Colon (tissue), 2 donors: ENCODE measurements at regions not wholly inside any gene's neighbourhood (a gene's known extent, or its start where the extent isn't known, plus 50 kb on each side); places are given as distances from the start of the nearest gene placed in this dataset.

ENCODE experiments used
- FAIRE-seq: peaks from 2 replicates; lab custom pipeline; 2012; peaks lifted over from hg19 to GRCh38; lab: Jason Lieb, UNC
- donor health status: control.
- donor health status: control.

GRCh38 chr5:162324328-162324727, 256.8 kb downstream of the GABRG2 start:
- FAIRE-seq = no peak

DNA sequence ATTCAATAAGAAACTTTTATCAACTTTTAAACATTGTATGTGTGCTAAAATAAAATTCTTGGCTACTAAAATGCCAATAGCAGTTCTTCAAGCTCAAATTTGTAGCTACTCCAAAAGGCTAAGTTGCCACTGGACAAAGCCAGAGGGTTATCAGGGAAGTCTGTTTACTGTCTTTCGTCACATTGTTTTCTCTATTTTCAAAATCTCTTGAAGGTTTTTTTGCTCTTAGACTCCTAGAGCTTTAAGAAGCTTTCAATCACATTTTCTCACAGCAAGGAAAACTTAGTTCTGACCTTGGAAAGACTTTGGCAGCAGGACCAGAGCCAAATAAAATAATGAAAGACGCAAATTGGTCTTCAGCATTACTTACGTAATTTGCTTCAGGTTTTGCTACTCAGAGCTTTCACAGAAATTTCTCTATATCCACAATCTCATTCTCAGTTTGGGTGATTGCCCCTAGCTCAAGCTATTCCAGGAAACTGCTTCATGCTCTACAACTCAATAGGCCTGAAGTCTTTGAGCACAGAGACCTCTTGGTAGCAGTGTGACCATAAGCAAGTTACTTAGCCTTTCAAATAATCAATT, 257.7 kb downstream of the GABRG2 start:
- FAIRE-seq = no peak

DNA sequence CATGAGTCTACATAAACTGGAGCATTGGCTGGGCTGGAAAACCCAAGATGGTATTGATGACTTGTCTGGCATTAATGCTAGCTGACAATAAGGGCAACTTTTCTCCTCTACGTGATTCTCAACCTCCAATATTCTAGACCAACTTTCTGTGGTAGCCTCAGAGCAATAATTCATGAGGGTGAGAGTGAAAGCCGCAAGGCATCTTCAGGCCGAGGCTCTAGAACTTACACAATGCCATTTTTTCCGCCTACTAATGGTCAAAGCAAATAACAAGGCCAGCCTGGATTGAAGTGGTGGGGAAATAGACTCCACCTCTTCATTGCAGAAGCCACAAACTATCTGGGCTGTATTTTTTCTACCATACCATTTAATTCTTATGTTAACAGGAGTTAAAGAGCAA, 267.4 kb downstream of the GABRG2 start:
- FAIRE-seq = no peak

DNA sequence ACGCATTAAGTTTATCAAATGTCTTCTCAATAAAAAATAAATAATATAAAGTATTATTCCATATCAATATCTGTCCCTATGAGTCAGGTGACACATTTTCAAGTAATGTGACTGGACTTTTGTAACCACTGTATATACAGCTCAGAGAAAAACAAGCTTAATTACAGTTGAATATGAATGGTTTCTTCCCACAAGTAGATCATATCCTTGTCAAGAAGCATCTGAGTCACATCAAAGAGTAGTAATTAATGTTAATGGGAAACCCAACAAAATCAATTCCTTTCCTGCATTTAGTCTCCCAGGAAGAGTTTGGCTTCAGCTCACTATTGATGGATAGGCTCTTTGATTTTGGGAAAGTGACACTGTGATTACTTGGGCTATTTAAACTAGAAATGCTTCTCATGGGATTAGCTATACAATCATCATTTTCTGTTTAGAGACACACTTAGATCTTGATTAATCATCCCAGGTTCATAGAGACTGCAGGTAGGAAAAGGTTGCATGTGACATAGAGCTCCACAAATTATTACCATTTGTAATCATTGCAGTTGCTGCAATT, 292.9 kb downstream of the GABRG2 start:
- FAIRE-seq = no peak

DNA sequence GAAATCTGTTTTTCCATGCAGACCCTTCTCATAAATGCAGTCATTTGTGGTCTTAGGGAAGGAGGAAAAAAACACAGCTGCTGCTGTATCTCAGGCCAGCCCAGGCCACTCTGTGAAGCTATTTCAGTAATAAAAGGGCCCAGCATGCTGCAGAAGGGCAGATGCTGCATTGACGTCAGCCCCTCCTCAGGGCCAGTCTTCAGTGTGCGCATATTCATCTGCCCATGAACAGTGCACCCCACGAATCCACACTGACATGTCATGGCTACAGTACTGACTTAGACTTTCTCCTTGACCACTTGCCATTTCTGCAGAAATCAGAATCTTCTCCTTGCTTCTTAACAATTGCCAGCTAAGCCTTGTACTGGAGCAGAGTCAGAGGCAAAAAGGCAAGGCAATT, 304.7 kb downstream of the GABRG2 start:
- FAIRE-seq = no peak

DNA sequence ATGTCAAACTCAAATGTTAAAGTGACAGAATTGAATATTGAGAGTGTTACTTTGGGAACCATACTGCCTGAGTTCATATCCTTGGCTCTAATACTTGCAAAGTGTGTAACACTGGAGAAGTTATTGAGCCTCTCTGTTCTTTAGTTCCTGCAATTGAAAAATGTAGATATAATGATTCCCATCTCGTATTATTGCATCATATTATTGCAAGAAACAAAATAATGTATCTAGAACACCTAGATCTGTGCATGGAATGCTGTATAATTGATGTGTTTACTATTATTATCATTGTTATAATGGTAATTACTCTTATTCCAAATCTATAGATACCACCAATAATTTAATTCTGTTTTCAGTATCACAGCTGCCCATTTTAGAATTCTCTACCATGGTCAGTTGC, 310.3 kb downstream of the GABRG2 start:
- no peak for FAIRE-seq

- FAIRE-seq = no peak
Observed at GRCh38 chr5:162382839-162383238, 315.3 kb downstream of the GABRG2 start.

- no peak for FAIRE-seq
Observed at GRCh38 chr5:162384225-162384624, 316.7 kb downstream of the GABRG2 start.

DNA sequence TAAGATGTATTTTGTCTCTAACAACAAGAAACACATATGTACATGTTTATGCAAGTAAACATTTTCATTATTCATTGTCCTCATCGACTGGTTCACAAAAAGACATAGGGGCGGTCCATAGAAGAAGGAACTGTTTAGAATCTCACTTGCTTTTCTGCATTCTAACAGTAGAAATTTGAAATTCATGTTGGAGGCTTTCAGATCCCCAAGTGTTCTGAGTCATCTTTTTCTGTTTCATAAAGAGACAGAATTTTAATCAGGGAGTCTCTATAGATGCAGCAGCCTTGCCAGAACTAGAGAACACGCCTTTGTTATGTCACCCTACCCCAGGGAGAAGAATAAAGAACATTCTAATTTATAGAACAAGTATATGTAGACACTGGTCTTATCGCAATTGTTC, 324.3 kb downstream of the GABRG2 start:
- FAIRE-seq = no peak

GRCh38 chr5:162392336-162392735, 324.8 kb downstream of the GABRG2 start:
- FAIRE-seq = no peak

GRCh38 chr5:162393534-162393933, 326.0 kb downstream of the GABRG2 start:
- no peak for FAIRE-seq

DNA sequence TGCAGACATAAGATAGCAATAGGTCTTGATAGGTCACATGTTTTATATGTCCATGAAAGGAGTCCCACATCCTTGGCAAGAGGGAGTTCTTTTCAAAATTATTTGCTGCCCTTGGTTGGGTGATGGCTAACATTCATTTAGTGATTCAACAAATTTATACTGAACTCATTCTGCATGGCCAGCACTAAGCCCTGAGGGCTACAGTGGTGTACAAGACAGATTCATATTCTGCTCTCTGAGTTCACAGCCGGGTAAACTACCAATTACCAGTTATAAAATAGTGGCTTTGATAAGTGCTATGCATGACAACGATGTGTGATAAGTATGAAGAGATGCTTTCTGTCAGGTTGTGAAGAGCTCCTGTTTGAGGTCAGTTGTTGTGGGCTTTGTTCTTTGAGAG, 340.0 kb downstream of the GABRG2 start:
- FAIRE-seq = no peak

GRCh38 chr5:162410365-162410764, 342.8 kb downstream of the GABRG2 start:
- no peak for FAIRE-seq

DNA sequence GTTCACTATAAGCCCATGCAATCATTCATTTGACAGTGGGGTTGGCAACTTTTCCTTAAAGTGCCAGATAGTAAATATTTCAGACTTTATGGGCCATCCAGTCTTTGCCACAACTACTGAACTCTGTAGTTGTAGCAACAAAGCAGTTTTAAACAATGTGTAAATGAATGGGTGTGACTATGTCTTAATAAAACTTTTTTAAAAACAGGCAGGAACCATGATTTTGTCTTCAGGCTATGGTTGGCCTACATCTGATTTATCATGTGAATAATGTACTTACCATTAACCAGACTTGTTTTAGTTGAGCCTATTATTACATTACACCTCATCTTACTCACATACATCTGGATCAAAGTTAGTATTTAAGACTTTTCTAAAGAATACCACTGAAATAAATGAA, 361.6 kb downstream of the GABRG2 start:
- FAIRE-seq = no peak

- FAIRE-seq = no peak
Observed at GRCh38 chr5:162434281-162434680, 366.7 kb downstream of the GABRG2 start.

GRCh38 chr5:162436055-162436454, 368.5 kb downstream of the GABRG2 start:
- no peak for FAIRE-seq

DNA sequence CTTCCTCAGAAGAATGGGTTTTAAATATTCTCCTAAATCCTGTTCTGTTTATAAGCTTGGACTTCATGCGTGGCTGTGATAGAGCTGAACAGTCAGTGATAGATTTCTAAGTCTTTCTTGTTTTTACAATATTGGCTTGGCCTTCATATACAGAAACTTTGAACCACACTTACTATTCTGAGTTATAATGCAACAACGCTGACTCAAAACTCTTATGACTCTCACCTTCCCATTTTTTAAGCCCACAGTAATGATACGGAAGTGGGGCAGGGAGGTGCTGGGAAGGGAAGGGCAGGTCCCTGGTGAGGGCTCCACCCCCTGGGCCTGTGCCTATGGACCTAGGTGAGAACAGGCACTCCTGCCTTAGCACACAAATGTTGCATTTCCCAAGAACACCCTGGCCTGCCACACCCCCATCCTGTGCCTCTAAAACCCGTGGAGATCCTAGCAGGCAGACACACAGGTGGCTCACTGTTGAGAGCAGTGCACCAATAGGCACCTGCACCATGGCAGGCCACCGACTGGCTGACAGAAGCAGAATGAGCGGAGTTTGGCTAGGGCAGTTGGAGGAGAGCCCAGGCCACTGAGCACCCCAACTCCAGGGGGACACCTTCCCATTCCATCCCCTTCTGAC, 376.7 kb downstream of the GABRG2 start:
- FAIRE-seq = no peak

DNA sequence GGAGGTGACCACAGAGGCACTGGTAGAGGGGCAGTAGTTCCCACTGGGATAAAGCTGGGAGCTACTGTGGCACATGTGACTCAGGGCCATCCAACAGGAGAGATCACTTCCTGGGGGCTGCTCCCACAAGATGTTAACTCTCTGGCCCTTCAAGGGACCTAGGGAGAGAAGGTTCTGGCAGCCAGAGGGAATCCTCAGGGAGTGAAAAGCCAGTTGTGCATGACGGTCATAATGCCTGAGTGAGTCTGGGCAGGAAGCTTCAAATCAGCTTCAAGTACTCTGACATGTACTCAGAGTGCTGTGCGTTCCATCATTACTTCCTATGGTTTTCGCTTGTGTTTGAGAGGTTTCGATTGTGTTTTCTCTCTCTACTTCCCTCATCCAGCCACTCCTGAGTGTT, 388.5 kb downstream of the GABRG2 start:
- no peak for FAIRE-seq

DNA sequence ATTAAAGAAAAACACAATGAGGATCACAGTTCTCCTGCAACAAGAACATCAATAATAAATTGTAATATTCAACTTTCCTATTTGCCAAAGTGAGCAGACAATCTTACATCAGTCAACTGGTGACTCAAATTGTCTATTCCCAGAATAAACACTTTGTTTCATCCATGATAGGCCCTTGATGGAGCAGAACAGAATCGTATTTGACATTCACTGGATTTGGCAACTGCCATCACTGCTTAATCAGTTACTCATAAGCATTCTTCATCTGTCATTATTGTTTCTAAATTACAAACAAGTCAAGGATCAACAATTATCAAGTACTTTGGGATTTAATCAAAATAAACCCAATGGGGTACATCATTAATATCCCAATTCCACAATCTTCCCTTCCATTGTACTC, 398.4 kb downstream of the GABRG2 start:
- no peak for FAIRE-seq

GRCh38 chr5:162473041-162473714, 405.6 kb downstream of the GABRG2 start:
- no peak for FAIRE-seq

- no peak for FAIRE-seq
Observed at GRCh38 chr5:162474239-162474638, 406.7 kb downstream of the GABRG2 start.

GRCh38 chr5:162484095-162484494, 416.5 kb downstream of the GABRG2 start:
- FAIRE-seq = no peak

- FAIRE-seq = no peak
Observed at GRCh38 chr5:162484986-162485385, 417.4 kb downstream of the GABRG2 start.
